RWPE2 (cell line): ENCODE measurements at regions not wholly inside any gene's neighbourhood (a gene's known extent, or its start where the extent isn't known, plus 50 kb on each side); places are given as distances from the start of the nearest gene placed in this dataset.

Experiments used
- ATAC-seq: fragments of 200-7000 bp; cut with Tn5 transposase; 3 replicates; pipeline ENCODE4 v1.9.1; 2021; ENCODE audit warnings: low read depth
- DNase-seq: peaks from one replicate; pipeline ENCODE4 v3.0.0-alpha.2; 2020; ENCODE audit warnings: low spot score
- H3K27ac ChIP-seq: fragments of 450-650 bp; 2 replicates; pipeline ENCODE4 v1.5.1; 2017; ENCODE audit warnings: mild to moderate bottlenecking; ENCODE audit not compliant: poor library complexity, severe bottlenecking
- H3K27me3 ChIP-seq: fragments of 250-450 bp; sonication (Bioruptor Pico); 2 replicates; pipeline ENCODE4 v1.5.1; 2021; ENCODE audit warnings: mild to moderate bottlenecking, moderate library complexity; ENCODE audit not compliant: insufficient read depth, poor library complexity, severe bottlenecking
- H3K36me3 ChIP-seq: fragments of 250-450 bp; sonication (Bioruptor Pico); 2 replicates; pipeline ENCODE4 v1.5.1; 2020; ENCODE audit warnings: low read depth, mild to moderate bottlenecking, moderate library complexity
- H3K4me1 ChIP-seq: fragments of 250-450 bp; sonication (Bioruptor Pico); 2 replicates; pipeline ENCODE4 v1.5.1; 2021; ENCODE audit warnings: mild to moderate bottlenecking, moderate library complexity; ENCODE audit not compliant: insufficient read depth, poor library complexity, severe bottlenecking
- H3K4me3 ChIP-seq: fragments of 250-450 bp; sonication (Bioruptor Pico); 2 replicates; pipeline ENCODE4 v1.5.1; 2021; ENCODE audit warnings: mild to moderate bottlenecking, moderate library complexity; ENCODE audit not compliant: severe bottlenecking
- H3K9me3 ChIP-seq: fragments of 250-450 bp; sonication (Bioruptor Pico); 2 replicates; pipeline ENCODE4 v1.5.1; 2021; ENCODE audit warnings: mild to moderate bottlenecking, moderate library complexity; ENCODE audit not compliant: severe bottlenecking
- TF ChIP-seq, protein P1 (sequence below): fragments of 450-650 bp; IDR thresholded peaks from one replicate; pipeline ENCODE4 v1.5.1; 2017; ENCODE audit warnings: mild to moderate bottlenecking, moderate library complexity; ENCODE audit not compliant: poor library complexity, severe bottlenecking

DNA sequence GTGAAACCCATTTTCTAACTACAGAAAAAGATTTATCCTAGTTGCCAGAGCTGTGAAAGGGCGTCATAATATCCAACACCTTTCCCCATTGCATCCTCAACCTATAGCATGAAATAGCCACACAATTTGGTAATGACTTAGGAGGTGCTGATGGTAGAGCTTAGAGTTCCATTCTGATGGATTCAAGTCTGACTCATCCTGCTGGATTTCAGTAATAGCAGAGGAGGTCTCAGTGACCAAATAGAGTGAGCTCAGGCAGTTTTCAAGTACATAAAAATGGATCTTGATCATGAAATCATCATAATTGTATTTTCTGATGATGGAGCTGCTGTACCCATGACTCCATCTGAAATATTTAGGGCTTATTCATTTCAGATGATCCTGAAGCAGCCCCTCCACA is 270.7 kb upstream of the KLHL29 start:
- Histone ChIP-seq H3K27me3 (no peaks in the 10 kb centered on the region), H3K27ac (no peak overlapping the region), H3K4me3 (no peak overlapping the region), H3K9me3 (peaks cover 2% of the 10 kb centered on the region), H3K4me1 (no peaks in the 10 kb centered on the region), H3K36me3 (no peaks in the 10 kb centered on the region)
- TF ChIP-seq, protein P1, sequence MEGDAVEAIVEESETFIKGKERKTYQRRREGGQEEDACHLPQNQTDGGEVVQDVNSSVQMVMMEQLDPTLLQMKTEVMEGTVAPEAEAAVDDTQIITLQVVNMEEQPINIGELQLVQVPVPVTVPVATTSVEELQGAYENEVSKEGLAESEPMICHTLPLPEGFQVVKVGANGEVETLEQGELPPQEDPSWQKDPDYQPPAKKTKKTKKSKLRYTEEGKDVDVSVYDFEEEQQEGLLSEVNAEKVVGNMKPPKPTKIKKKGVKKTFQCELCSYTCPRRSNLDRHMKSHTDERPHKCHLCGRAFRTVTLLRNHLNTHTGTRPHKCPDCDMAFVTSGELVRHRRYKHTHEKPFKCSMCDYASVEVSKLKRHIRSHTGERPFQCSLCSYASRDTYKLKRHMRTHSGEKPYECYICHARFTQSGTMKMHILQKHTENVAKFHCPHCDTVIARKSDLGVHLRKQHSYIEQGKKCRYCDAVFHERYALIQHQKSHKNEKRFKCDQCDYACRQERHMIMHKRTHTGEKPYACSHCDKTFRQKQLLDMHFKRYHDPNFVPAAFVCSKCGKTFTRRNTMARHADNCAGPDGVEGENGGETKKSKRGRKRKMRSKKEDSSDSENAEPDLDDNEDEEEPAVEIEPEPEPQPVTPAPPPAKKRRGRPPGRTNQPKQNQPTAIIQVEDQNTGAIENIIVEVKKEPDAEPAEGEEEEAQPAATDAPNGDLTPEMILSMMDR: no peak
- ATAC-seq (no peak), DNase-seq (no peak)

DNA sequence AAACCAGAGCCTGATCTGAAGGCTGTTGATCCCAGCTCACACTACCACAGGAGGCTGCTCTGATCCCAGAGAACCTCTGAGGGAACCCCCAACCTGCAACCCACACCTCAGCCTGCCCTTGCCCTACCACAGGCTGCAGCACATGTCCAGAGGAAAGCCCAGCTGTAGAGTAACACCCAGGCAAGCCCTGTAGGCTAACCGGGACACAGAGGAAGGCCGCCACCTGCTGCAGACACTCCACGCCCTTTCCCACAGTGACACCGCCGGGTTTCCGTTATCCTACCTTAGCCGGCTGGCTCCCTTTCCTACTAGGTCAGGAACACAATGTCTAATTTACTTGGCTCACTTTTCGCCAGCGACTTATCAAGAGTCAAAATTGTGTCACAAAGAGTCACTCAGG is 266.7 kb upstream of the KLHL29 start:
- Histone ChIP-seq H3K27ac (no peak overlapping the region), H3K27me3 (no peaks in the 10 kb centered on the region), H3K9me3 (no peaks in the 10 kb centered on the region), H3K4me1 (no peaks in the 10 kb centered on the region), H3K36me3 (no peaks in the 10 kb centered on the region), H3K4me3 (no peak overlapping the region)
- ATAC-seq (no peak), DNase-seq (no peak)
- TF ChIP-seq, protein P1: no peak

DNA sequence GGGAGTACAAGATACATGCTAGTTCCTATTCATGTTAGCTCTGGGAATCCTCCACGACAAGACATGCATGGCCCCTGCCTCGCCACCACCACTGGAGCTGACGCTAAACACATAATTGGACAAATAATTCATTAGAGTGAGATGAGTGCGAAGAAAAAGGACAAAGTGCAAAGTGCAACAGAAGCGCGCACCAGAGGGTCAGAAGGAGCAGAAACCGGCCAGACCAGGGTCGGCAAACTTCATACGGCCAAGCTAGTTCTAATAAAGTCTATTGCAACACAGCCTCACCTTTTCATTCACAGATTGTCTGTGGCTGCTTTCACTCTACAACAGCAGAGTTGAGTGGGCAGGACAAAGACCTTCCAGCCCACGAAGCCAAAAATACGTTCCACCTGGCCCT is 266.1 kb upstream of the KLHL29 start:
- no peak overlapping the region for H3K4me3 ChIP-seq
- TF ChIP-seq, protein P1: no peak
- DNase-seq (no peak), ATAC-seq (no peak)
- no peak overlapping the region for H3K27ac ChIP-seq
- no peaks in the 10 kb centered on the region for H3K9me3 ChIP-seq
- no peaks in the 10 kb centered on the region for H3K4me1 ChIP-seq
- no peaks in the 10 kb centered on the region for H3K27me3 ChIP-seq
- H3K36me3 ChIP-seq: no peaks in the 10 kb centered on the region

DNA sequence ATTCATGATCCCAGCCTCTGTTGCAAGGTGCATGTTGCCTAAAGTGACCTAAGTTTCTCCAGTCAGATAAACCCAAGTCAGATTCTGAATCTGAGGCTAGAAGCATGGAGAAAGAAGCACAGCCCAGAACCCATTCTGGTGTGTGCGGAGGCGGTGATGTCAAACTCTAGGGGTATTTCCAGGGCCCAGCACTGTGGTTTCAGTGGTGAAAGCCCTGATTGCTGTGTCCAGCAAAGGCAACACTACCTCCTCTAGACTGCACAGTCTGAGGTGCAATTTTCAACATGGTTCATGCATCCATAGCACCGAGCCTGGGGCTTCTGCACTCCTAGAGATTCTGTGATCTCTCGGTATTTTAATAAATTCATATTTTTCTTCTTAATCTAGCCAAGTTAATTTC is 264.8 kb upstream of the KLHL29 start:
- Histone ChIP-seq H3K27me3 (no peaks in the 10 kb centered on the region), H3K9me3 (no peaks in the 10 kb centered on the region), H3K36me3 (no peaks in the 10 kb centered on the region), H3K4me1 (no peaks in the 10 kb centered on the region), H3K4me3 (no peak overlapping the region), H3K27ac (no peak overlapping the region)
- DNase-seq (no peak), ATAC-seq (no peak)
- TF ChIP-seq, protein P1: no peak

DNA sequence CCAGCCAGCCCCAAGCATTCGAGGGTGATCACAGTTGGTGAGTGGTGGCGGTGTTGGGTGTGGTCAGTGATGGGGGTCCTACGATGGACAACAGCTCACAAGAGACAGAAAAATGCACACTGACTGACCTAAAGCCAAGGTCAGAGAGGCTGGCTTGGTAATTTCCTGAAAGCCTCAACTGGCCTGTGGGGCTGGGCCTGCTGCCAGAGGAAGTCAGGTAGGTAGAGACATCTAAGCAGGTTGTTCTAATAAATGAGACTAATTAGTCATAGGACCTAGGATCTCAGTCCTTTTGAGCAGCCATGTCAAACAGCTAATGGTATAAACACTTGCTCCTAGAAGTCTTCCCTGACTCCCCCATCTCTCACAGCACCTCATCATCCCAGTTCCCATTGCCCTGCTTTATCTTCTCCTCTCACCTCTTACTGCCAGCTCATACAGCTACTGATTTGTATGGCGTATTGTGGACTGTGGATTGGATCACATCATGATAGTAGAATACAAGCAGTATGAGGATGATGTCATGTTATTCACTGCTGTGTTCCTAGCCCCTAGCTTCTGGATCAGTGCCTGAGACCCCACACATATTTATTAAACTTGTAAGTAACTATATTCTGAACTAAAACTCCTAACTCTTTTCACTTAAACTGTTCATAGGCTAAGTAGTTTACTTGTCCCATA is 262.9 kb upstream of the KLHL29 start:
- Histone ChIP-seq H3K27ac (no peak overlapping the region), H3K4me3 (no peak overlapping the region)

More for the DNA sequence above, 262.9 kb upstream of the KLHL29 start:
- Histone ChIP-seq H3K4me1 (no peaks in the 10 kb centered on the region), H3K36me3 (no peaks in the 10 kb centered on the region), H3K27me3 (no peaks in the 10 kb centered on the region), H3K9me3 (no peaks in the 10 kb centered on the region)
- TF ChIP-seq, protein P1: no peak
- no peak for DNase-seq
- ATAC-seq: no peak
